GM12891 (cell line): ENCODE measurements at regions not wholly inside any gene's neighbourhood (a gene's known extent, or its start where the extent isn't known, plus 50 kb on each side); places are given as distances from the start of the nearest gene placed in this dataset.

Experiments
- POLR2A ChIP-seq: IDR thresholded peaks from 2 replicates; pipeline ENCODE4 v1.6.1; 2011; ENCODE audit warnings: low read depth, low read length, control low read depth
- POLR2AphosphoS5 ChIP-seq: IDR thresholded peaks from 2 replicates; pipeline ENCODE4 v1.6.1; 2011; ENCODE audit warnings: low read depth, low read length, control low read depth
- POU2F2 ChIP-seq: IDR thresholded peaks from 2 replicates; pipeline ENCODE4 v1.6.1; 2011; ENCODE audit warnings: low read depth, mild to moderate bottlenecking, control low read depth, low read length, moderate library complexity
- TAF1 ChIP-seq: IDR thresholded peaks from 2 replicates; pipeline ENCODE4 v1.6.1; 2011; ENCODE audit warnings: low read depth, low read length, control low read depth

DNA sequence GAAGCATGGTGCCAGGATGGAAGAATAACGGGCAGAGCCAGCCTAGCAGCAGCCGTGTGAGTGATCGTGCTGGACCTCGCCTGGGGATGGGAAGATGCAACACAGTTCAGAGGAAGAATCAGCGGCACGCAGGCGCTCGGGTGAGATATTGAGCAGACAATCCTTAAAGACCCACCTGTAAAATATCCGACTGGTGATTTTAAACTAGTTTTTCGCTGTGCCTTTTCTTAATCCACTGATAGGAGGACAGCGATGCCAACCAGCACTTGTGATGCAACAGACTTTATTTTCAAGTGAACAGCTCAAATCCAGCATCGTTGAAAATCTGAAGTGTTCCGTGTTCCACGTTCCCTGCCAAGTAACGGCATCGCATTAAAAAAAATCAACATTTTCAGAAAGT lies 214.7 kb downstream of the TEX36 start:
- TF ChIP-seq POLR2A, result no peak
- no peak for TF ChIP-seq POLR2AphosphoS5
- TF ChIP-seq TAF1, result no peak
- no peak for TF ChIP-seq POU2F2
